Endothelial cell of umbilical vein (primary cell): ENCODE measurements at regions not wholly inside any gene's neighbourhood (a gene's known extent, or its start where the extent isn't known, plus 50 kb on each side); places are given as distances from the start of the nearest gene placed in this dataset.

Source experiments
- BruUV-seq: library from RNA; stranded (reverse); fragments of 400-500 nt; replicated peaks from 2 replicates; lab custom pipeline; 2021; lab: Mats Ljungman, UMichigan
- CTCF ChIA-PET: fragments of 300-600, 350-600 bp; sonication (Branson Sonifier 250); formaldehyde crosslinking; loops from one replicate; lab custom pipeline; 2021; ENCODE audit warnings: antibody characterized with exemption, inconsistent platforms; lab: Charles Lee
- POLR2A ChIA-PET: fragments of 300-600, 350-600 bp; sonication (Branson Sonifier 250); formaldehyde crosslinking; loops from one replicate; lab custom pipeline; 2021; ENCODE audit warnings: antibody characterized with exemption, inconsistent platforms; lab: Charles Lee
- DNase-seq: peaks from one replicate; pipeline ENCODE4 v3.0.0-alpha.2; 2011; ENCODE audit warnings: low read depth, low spot score
- FAIRE-seq: peaks from 2 replicates; lab custom pipeline; 2011; peaks lifted over from hg19 to GRCh38; lab: Jason Lieb, UNC
- H2AFZ ChIP-seq: 2 replicates; pipeline ENCODE4 v1.6.0; 2012; ENCODE audit warnings: low read depth, low read length, control low read depth, inconsistent platforms
- H3K27ac ChIP-seq: 2 replicates; pipeline ENCODE4 v1.5.1; 2011; ENCODE audit warnings: low read depth, mild to moderate bottlenecking, control low read depth, low read length, moderate library complexity; ENCODE audit not compliant: insufficient read depth
- H3K27me3 ChIP-seq, 2 experiments: 2 replicates each; pipeline versions ENCODE4 v1.6.0 to v1.6.1; 2011; ENCODE audit warnings: low read length in 2 of 2, mixed read lengths in 1 of 2; ENCODE audit not compliant: control insufficient read depth in 2 of 2, insufficient read depth in 2 of 2
- H3K36me3 ChIP-seq, 2 experiments: 2 replicates in 1 of 2; 3 replicates in 1 of 2; pipeline ENCODE4 v1.5.1; 2011; ENCODE audit warnings: low read length in 2 of 2, mild to moderate bottlenecking in 1 of 2, moderate library complexity in 1 of 2; ENCODE audit not compliant: control insufficient read depth in 2 of 2, insufficient read depth in 2 of 2; ENCODE audit errors: extremely low read depth in 1 of 2
- H3K4me1 ChIP-seq: 3 replicates; pipeline ENCODE4 v1.5.1; 2011; ENCODE audit warnings: mild to moderate bottlenecking, low read length; ENCODE audit not compliant: control insufficient read depth, insufficient read depth; ENCODE audit errors: extremely low read depth
- H3K4me2 ChIP-seq: 2 replicates; pipeline ENCODE4 v1.6.1; 2011; ENCODE audit warnings: low read length, control low read depth, mixed read lengths; ENCODE audit not compliant: insufficient read depth
- H3K4me3 ChIP-seq, 3 experiments: fragments of 200-600 bp in 1 of 3; sonication (generic), shearing (Covaris generic) in 1 of 3; replicated peaks in 1 of 3; 2 replicates each; pipeline ENCODE4 v1.5.1; 2011 to 2016; ENCODE audit warnings: control low read depth in 3 of 3, low read length in 3 of 3, mild to moderate bottlenecking in 2 of 3, inconsistent platforms in 1 of 3, low read depth in 1 of 3, moderate library complexity in 1 of 3; ENCODE audit not compliant: insufficient read depth in 1 of 3
- H3K79me2 ChIP-seq: 2 replicates; pipeline ENCODE4 v1.6.0; 2012; ENCODE audit warnings: low read length, inconsistent platforms; ENCODE audit not compliant: control insufficient read depth, insufficient read depth
- H3K9ac ChIP-seq: replicated peaks from 2 replicates; pipeline ENCODE3; 2011; ENCODE audit warnings: low read length, control low read depth; ENCODE audit not compliant: insufficient read depth; ENCODE audit errors: extremely low read depth
- H3K9me1 ChIP-seq: replicated peaks from 3 replicates; pipeline ENCODE4 v1.6.0; 2011; ENCODE audit warnings: mild to moderate bottlenecking, low read length; ENCODE audit not compliant: control insufficient read depth, insufficient read depth; ENCODE audit errors: extremely low read depth
- H3K9me3 ChIP-seq: replicated peaks from 2 replicates; pipeline ENCODE4 v1.5.1; 2012; ENCODE audit warnings: low read length, inconsistent platforms; ENCODE audit not compliant: control insufficient read depth, insufficient read depth
- H4K20me1 ChIP-seq: replicated peaks from 2 replicates; pipeline ENCODE3; 2011; ENCODE audit warnings: mild to moderate bottlenecking, low read length; ENCODE audit not compliant: control insufficient read depth, insufficient read depth; ENCODE audit errors: extremely low read depth
- CTCF ChIP-seq, 2 donors: IDR thresholded peaks; 1 replicate in 1 of 2; 2 replicates in 1 of 2; pipeline ENCODE4 v1.5.1; 2011; ENCODE audit warnings: low read length in 2 of 2, mild to moderate bottlenecking in 2 of 2, moderate library complexity in 2 of 2, control low read depth in 1 of 2, inconsistent platforms in 1 of 2, low read depth in 1 of 2; ENCODE audit not compliant: insufficient read depth in 1 of 2; ENCODE audit errors: extremely low read depth in 1 of 2
- EZH2 ChIP-seq: IDR thresholded peaks from 2 replicates; pipeline ENCODE4 v1.6.1; 2012; ENCODE audit warnings: borderline replicate concordance, low read depth, mild to moderate bottlenecking, moderate library complexity, low read length, inconsistent platforms; ENCODE audit not compliant: severe bottlenecking
- FOS ChIP-seq: IDR thresholded peaks from 2 replicates; pipeline ENCODE4 v1.6.1; 2011; ENCODE audit warnings: mild to moderate bottlenecking, low read length, moderate library complexity, borderline replicate concordance; ENCODE audit not compliant: insufficient read depth
- GATA2 ChIP-seq: IDR thresholded peaks from 2 replicates; pipeline ENCODE4 v1.7.0; 2011; ENCODE audit warnings: low read depth, mild to moderate bottlenecking, moderate library complexity, mixed read lengths, low read length; ENCODE audit not compliant: insufficient read length, insufficient read depth
- JUN ChIP-seq: IDR thresholded peaks from 2 replicates; pipeline ENCODE4 v1.6.1; 2011; ENCODE audit warnings: borderline replicate concordance, low read depth; ENCODE audit not compliant: insufficient read length, insufficient read depth
- MYC ChIP-seq: IDR thresholded peaks from one replicate; pipeline ENCODE4 v1.6.1; 2011; ENCODE audit warnings: mild to moderate bottlenecking, low read depth, low read length
- POLR2A ChIP-seq: IDR thresholded peaks from 2 replicates; pipeline ENCODE4 v1.6.1; 2012; ENCODE audit warnings: low read depth, mild to moderate bottlenecking, control low read depth, low read length
- POLR2AphosphoS5 ChIP-seq: IDR thresholded peaks from 2 replicates; pipeline ENCODE4 v1.6.1; 2012; ENCODE audit warnings: low read depth, mild to moderate bottlenecking, control low read depth, low read length, moderate library complexity; ENCODE audit not compliant: insufficient read depth
- dilution Hi-C: fragments of 300-500 bp; cut with MboI; formaldehyde crosslinking; loops from one replicate; pipeline ENCODE4 v1.15.0; 2019; ENCODE audit warnings: low sequenced_read_pairs; ENCODE audit not compliant: extremely low pct_ligation_motif_present
- intact Hi-C: fragments of 100-400 bp; cut with micrococcal nuclease; formaldehyde crosslinking; loops from one replicate; pipeline ENCODE4 v1.10.0; 2022
- TF ChIP-seq, protein P1 (sequence below): IDR thresholded peaks from 2 replicates; pipeline ENCODE4 v1.6.1; 2011; ENCODE audit not compliant: insufficient read depth, insufficient read length

GRCh38 chr20:54389596-54390280 lies 85.7 kb upstream of the DOK5 start:
- Histone ChIP-seq H3K9me1 (no peaks in the 10 kb centered on the region), H3K4me3 (no peak overlapping the region), H3K27me3 (no peaks in the 10 kb centered on the region), H3K4me2 (no peak overlapping the region), H3K9ac (no peak overlapping the region), H3K4me1 (no peaks in the 10 kb centered on the region), H3K27ac (no peak overlapping the region), H3K79me2 (no peaks in the 10 kb centered on the region), H3K9me3 (no peaks in the 10 kb centered on the region), H4K20me1 (no peaks in the 10 kb centered on the region), H3K36me3 (no peaks in the 10 kb centered on the region), H2AFZ (no peak overlapping the region)
- FAIRE-seq: no peak
- dilution Hi-C loops: no loop called here
- intact Hi-C loops: no loop called here
- no peak for DNase-seq
- CTCF ChIA-PET: interaction anchor here (1.8 kb wide), 1 partner anchor 10 kb away, joined by 4 read pairs; no protein-coding TSS in a partner anchor
- POLR2A ChIA-PET: no interaction called here
- no TSS peak for BruUV-seq
- no peak for TF ChIP-seq MYC

- H3K4me1 ChIP-seq: no peaks in the 10 kb centered on the region
- H3K9me3 ChIP-seq: no peaks in the 10 kb centered on the region
- FAIRE-seq (no peak), DNase-seq (peak; percentile 42)
- H3K9me1 ChIP-seq: no peaks in the 10 kb centered on the region
- TF ChIP-seq MYC (no peak), POLR2AphosphoS5 (no peak), CTCF (IDR thresholded peaks at IDR 0.05; ENCODE audit: extremely low read depth in 1 of 2, insufficient read depth in 1 of 2, low read depth in 1 of 2, low read length in 2 of 2) (no peak), JUN (no peak), FOS (no peak), POLR2A (no peak), EZH2 (no peak), GATA2 (no peak)
- TF ChIP-seq, protein P1, sequence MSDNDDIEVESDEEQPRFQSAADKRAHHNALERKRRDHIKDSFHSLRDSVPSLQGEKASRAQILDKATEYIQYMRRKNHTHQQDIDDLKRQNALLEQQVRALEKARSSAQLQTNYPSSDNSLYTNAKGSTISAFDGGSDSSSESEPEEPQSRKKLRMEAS: no peak
- ChIA-PET POLR2A (no interaction called here), CTCF (interaction anchor here (1.0 to 1.2 kb wide), 2 partner anchors 9 to 14 kb away, joined by 3 to 5 read pairs; no protein-coding TSS in a partner anchor)
- H4K20me1 ChIP-seq: no peaks in the 10 kb centered on the region
- intact Hi-C loops (no loop called here), dilution Hi-C loops (no loop called here)
- H3K4me3 ChIP-seq: no peak overlapping the region
- no peaks in the 10 kb centered on the region for H3K79me2 ChIP-seq
- no peak overlapping the region for H3K9ac ChIP-seq
- no peak overlapping the region for H2AFZ ChIP-seq
- BruUV-seq: no TSS peak
- H3K4me2 ChIP-seq: no peak overlapping the region
- H3K27ac ChIP-seq: no peak overlapping the region
- no peaks in the 10 kb centered on the region for H3K36me3 ChIP-seq
- H3K27me3 ChIP-seq: no peaks in the 10 kb centered on the region
These were observed 77.9 kb upstream of the DOK5 start for GRCh38 chr20:54397292-54398140.
